Astrocyte of the spinal cord (primary cell): ENCODE measurements at regions not wholly inside any gene's neighbourhood (a gene's known extent, or its start where the extent isn't known, plus 50 kb on each side); places are given as distances from the start of the nearest gene placed in this dataset.
"Not testable (repeated sequence)": the region's sequence is repeated elsewhere in the genome, so short reads cannot be mapped to it uniquely, and the experiment has no call there.

Experiments used
- DNase-seq: peaks from one replicate; pipeline ENCODE4 v3.0.0; 2011; ENCODE audit warnings: low read depth, low spot score
- H3K4me3 ChIP-seq: 2 replicates; pipeline ENCODE4 v1.5.1; 2011; ENCODE audit warnings: low read depth, mild to moderate bottlenecking, low read length, moderate library complexity
- in situ Hi-C: cut with HindIII; loops from 2 replicates; pipeline ENCODE4 v1.10.0; 2017; ENCODE audit warnings: low sequenced_read_pairs
- TF ChIP-seq, protein P1 (sequence below): IDR thresholded peaks from 2 replicates; pipeline ENCODE4 v1.5.1; 2012; ENCODE audit warnings: low read depth, mild to moderate bottlenecking, low read length, inconsistent platforms

DNA sequence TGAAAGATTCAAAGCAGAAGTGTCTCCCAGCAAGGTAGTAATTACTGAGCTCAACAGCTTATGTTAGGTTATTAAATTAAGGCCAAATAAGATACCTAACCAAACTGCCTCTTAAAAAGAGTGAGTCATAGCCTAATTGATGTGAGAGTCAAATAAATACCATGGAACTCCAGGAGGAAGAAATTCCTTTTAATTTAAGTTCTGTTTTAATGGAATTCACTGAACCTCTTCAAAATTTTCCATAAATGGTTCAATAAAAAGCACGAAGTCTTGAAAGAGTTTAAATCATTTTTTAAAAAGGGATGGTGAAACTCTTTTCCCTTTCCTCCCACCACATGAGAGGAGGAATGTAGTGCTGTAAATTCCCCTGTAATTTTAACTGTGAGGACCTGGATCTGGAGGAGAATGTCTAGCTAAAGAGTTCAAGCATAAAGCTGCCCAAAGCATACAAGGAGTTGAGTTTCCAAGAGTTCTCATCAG is 180.8 kb upstream of the MMADHC start:
- in situ Hi-C loops = no loop called here
- DNase-seq = peak; percentile 44
- H3K4me3 ChIP-seq = no peak overlapping the region
- TF ChIP-seq, protein P1, sequence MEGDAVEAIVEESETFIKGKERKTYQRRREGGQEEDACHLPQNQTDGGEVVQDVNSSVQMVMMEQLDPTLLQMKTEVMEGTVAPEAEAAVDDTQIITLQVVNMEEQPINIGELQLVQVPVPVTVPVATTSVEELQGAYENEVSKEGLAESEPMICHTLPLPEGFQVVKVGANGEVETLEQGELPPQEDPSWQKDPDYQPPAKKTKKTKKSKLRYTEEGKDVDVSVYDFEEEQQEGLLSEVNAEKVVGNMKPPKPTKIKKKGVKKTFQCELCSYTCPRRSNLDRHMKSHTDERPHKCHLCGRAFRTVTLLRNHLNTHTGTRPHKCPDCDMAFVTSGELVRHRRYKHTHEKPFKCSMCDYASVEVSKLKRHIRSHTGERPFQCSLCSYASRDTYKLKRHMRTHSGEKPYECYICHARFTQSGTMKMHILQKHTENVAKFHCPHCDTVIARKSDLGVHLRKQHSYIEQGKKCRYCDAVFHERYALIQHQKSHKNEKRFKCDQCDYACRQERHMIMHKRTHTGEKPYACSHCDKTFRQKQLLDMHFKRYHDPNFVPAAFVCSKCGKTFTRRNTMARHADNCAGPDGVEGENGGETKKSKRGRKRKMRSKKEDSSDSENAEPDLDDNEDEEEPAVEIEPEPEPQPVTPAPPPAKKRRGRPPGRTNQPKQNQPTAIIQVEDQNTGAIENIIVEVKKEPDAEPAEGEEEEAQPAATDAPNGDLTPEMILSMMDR = no peak

DNA sequence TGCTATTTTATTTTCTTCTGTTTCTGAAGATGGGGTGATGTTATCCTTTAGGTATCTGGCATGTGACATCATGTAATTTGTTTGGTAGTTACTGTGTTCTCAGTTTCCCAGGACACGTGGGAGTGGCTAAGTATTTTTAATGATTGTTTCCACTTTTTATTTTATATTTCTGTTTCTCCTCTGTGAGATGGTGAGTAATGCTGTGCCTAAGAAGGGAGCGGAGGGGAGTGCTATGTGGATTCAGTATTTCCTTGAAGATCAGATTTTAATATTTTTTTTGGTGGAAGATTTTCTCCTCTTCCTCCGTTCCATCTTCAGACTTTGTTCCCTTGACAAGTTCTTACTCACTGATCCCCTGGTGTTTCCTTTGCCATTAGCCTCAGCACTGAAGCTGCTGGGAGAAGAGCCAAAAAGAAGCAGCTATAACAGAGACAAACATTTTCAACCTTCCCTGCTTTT is 180.0 kb upstream of the MMADHC start:
- in situ Hi-C loops = no loop called here
- no peak overlapping the region for H3K4me3 ChIP-seq
- TF ChIP-seq, protein P1 = no peak
- peak; percentile 85 for DNase-seq

DNA sequence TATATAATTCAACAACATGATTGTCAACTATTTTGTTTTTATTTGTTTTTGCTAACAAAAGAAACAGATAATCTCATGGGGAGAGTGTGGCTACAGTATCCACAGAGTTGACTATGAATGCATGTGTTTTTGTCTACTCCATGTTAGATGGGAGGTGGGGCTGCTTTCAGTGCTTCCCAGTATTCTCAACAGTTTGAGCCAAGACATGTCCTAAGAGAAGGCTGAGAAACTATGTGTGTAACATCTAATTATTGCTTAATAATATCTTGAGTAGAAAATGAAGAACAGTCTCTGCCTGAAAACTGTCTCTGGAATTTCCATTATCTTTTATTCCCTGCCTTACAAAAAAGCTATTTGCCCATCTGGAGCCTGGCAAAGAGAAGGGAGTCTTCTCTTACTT is 178.8 kb upstream of the MMADHC start:
- DNase-seq = no peak
- TF ChIP-seq, protein P1 = no peak
- in situ Hi-C loops = no loop called here
- no peak overlapping the region for H3K4me3 ChIP-seq

DNA sequence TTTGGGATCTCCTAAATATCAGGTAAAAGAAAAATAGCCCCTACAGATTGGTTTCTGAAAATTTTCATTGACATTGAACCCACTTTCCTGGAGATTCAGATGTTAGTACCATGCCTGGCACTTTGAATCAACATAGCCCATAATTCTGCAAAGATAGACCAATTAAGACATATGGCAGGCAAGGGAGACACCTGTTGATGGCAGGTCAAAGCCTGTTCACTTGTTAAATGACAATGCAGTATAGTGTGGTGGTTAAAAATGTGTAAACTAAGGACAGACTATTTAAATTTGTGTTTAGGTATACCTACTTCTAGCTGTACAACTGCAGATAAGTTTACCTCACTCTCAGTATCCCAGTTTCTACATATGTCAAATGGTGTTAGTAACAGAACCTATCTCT is 178.1 kb upstream of the MMADHC start:
- in situ Hi-C loops = no loop called here
- TF ChIP-seq, protein P1 = no peak
- H3K4me3 ChIP-seq = no peak overlapping the region
- DNase-seq = no peak

DNA sequence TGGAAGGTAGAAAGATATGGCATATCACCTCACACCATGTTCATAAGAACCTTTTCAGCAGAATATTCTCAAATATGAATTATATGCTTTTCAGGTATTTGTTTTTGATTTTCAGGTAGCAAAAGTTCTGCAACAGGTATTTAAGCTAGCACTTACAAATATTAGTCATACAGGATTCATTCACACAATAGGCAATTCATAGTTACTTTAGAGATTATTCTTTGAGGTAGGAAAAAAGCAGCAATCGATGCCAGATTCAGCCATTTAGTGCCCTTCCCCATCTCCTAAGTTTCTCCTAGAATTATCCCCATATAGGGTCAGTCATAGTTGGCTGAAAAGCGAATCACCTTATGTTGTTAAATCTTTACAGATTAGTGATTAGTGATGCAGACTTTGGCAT is 177.4 kb upstream of the MMADHC start:
- DNase-seq = no peak
- in situ Hi-C loops = no loop called here
- TF ChIP-seq, protein P1 = no peak
- H3K4me3 ChIP-seq = no peak overlapping the region

DNA sequence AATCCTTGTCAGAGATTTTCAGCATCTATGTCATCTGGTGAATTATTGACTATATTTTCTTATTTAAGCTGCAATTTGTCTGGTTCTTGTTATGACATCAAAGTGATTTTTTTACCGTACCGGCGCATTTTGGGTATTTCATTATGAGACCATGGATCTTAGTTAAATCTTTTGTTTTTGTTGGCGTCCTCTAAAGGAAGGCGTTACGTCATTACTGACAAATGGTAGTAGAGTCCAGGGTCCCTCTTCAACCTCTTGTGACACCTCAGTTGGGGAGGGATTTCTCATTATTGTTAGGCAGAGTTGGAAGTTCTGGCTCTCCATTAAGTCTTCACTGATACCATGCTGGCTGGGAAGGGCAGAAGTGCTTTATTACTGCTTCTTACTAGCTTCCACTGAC is 175.8 kb upstream of the MMADHC start:
- no peak overlapping the region for H3K4me3 ChIP-seq
- in situ Hi-C loops = no loop called here
- DNase-seq = no peak
- TF ChIP-seq, protein P1 = no peak

DNA sequence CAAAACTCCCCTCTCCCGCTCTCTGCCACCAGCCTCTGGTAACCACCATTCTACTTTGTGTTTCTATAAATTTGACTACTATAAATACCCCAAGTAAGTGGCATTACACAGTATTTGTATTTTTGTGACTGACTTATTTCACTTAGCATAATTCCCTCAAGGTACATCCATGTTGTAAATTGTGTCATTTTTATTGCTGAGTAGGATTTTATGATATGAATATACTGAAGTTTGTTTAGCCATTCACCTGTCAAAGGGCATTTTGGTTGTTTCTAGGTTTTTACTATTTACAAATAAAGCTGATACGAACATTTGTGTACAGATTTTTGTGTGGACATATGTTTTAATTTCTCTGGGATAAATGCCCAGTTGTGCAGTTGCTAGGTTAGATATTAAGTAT is 174.0 kb upstream of the MMADHC start:
- H3K4me3 ChIP-seq = no peak overlapping the region
- no peak for DNase-seq
- in situ Hi-C loops = no loop called here
- TF ChIP-seq, protein P1 = no peak

DNA sequence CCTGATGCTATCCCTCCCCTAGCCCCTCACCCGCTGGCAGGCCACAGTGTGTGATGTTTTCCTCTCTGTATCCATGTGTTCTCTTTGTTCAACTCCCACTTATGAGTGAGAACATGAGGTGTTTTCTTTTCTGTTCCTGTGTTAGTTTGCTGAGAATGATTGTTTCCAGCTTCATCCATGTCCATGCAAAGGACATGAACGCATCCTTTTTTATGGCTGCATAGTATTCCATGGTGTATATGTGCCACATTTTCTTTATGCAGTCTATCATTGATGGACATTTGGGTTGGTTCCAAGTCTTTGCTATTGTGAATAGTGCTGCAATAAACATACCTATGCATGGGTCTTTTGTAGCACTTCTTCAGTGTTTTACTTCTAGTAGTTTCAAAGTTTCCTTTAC is 171.8 kb upstream of the MMADHC start:
- DNase-seq, H3K4me3 ChIP-seq, in situ Hi-C loops: not testable (repeated sequence)

DNA sequence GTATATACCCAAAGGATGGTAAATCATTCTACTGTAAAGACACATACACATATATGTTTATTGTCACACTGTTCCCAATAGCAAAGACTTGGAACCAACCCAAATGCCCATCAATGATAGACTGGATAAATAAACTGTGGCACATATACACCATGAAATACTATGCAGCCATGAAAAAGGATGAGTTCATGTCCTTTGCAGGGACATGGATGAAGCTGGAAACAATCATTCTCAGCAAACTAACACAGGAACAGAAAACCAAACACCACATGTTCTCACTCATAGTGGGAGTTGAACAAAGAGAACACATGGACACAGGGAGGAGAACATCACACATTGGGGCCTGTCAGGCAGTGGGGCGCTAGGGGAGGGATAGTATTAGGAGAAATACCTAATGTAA is 167.1 kb upstream of the MMADHC start:
- in situ Hi-C loops, H3K4me3 ChIP-seq, DNase-seq: not testable (repeated sequence)
